HAP-1 (cell line): ENCODE measurements at regions not wholly inside any gene's neighbourhood (a gene's known extent, or its start where the extent isn't known, plus 50 kb on each side); places are given as distances from the start of the nearest gene placed in this dataset.

Experiments
- DNase-seq, 2 experiments: peaks; one replicate each; pipeline ENCODE4 v3.0.0-alpha.2; 2016 to 2020; ENCODE audit warnings: low spot score in 2 of 2
- H3K27me3 ChIP-seq: fragments of 250-450 bp; sonication (Bioruptor Pico); 2 replicates; pipeline ENCODE4 v1.5.1; 2020; ENCODE audit warnings: low read depth, mild to moderate bottlenecking, moderate library complexity
- H3K36me3 ChIP-seq: fragments of 250-450 bp; sonication (Bioruptor Pico); replicated peaks from 2 replicates; pipeline ENCODE4 v1.5.1; 2020; ENCODE audit warnings: mild to moderate bottlenecking
- H3K4me1 ChIP-seq: fragments of 250-450 bp; sonication (Bioruptor Pico); 2 replicates; pipeline ENCODE4 v1.5.1; 2020; ENCODE audit warnings: mild to moderate bottlenecking
- H3K4me3 ChIP-seq: fragments of 250-450 bp; sonication (Bioruptor Pico); 2 replicates; pipeline ENCODE4 v1.5.1; 2020; ENCODE audit warnings: mild to moderate bottlenecking, moderate library complexity
- H3K9me3 ChIP-seq: fragments of 250-450 bp; sonication (Bioruptor Pico); 2 replicates; pipeline ENCODE4 v1.5.1; 2020; ENCODE audit warnings: mild to moderate bottlenecking, moderate library complexity
- in situ Hi-C: fragments of 300-500 bp; cut with MboI; formaldehyde crosslinking; loops from 3 replicates; pipeline ENCODE4 v1.14.3; 2020; ENCODE audit warnings: low sequenced_read_pairs, inconsistent platforms, mixed read lengths

GRCh38 chr13:53198017-53198416 is 169.4 kb downstream of the OLFM4 start:
- H3K4me1 ChIP-seq = no peaks in the 10 kb centered on the region
- no peaks in the 10 kb centered on the region for H3K36me3 ChIP-seq
- no peaks in the 10 kb centered on the region for H3K27me3 ChIP-seq
- DNase-seq = peak in 1 of 2 experiments; percentile 21
- H3K4me3 ChIP-seq = no peak overlapping the region
- no peaks in the 10 kb centered on the region for H3K9me3 ChIP-seq
- in situ Hi-C loops = no loop called here

- in situ Hi-C loops = no loop called here
- Histone ChIP-seq H3K4me3 (no peak overlapping the region), H3K36me3 (no peaks in the 10 kb centered on the region), H3K9me3 (no peaks in the 10 kb centered on the region), H3K27me3 (no peaks in the 10 kb centered on the region), H3K4me1 (no peaks in the 10 kb centered on the region)
- no peak for DNase-seq
Measured at GRCh38 chr13:53198736-53199135, 170.1 kb downstream of the OLFM4 start.

GRCh38 chr13:53200075-53200474 is 171.5 kb downstream of the OLFM4 start:
- Histone ChIP-seq H3K36me3 (no peaks in the 10 kb centered on the region), H3K9me3 (no peaks in the 10 kb centered on the region), H3K4me1 (no peaks in the 10 kb centered on the region), H3K27me3 (no peaks in the 10 kb centered on the region), H3K4me3 (no peak overlapping the region)
- no peak for DNase-seq
- in situ Hi-C loops = no loop called here

DNA sequence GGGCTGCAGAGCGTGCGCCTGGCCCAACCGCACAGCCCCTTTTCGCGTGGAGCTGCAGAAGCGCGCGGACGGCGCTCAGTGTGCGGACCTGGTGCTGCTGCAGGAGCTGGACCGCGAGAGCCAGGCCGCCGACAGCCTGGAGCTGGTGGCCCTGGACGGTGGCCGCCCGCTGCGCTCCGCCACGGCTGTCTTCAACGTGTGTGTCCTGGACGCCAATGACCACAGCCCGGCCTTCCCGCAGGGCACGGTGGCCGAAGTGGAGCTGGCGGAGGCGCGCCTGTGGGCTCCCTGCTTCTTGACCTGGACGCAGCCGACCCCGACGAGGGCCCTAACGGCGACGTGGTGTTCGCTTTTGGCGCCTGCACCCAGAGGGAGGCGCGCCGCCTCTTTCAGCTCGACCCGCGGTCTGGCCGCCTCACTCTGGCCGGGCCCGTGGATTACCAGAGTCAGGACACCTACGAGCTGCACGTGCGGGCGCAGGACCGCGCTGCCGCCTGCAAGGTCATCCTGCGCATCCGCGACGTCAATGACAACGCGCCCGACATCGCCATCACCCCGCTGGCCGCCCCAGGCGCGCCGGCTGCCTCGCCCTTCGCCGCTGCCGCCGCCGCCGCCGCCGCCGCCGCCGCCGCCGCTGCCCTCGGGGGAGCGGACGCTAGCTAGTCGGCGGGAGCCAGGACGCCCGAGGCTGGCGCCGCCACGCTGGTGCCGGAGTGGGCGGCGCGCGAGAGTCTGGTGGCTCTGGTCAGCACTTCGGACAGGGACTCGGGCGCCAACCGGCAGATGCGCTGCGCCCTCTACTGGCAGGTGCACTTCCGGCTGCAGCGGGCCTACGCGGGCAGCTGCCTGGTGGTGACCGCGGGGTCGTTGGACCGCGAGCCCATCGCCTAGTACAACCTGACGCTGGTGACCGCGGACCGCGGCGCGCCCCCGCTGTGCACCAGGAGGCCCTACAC is 172.2 kb downstream of the OLFM4 start:
- DNase-seq = no peak
- in situ Hi-C loops = no loop called here
- no peaks in the 10 kb centered on the region for H3K27me3 ChIP-seq
- H3K4me1 ChIP-seq = no peaks in the 10 kb centered on the region
- no peaks in the 10 kb centered on the region for H3K36me3 ChIP-seq
- H3K4me3 ChIP-seq = no peak overlapping the region
- no peaks in the 10 kb centered on the region for H3K9me3 ChIP-seq

GRCh38 chr13:53201454-53202225 is 173.0 kb downstream of the OLFM4 start:
- Histone ChIP-seq H3K27me3 (no peaks in the 10 kb centered on the region), H3K9me3 (no peaks in the 10 kb centered on the region), H3K36me3 (no peaks in the 10 kb centered on the region), H3K4me1 (no peaks in the 10 kb centered on the region), H3K4me3 (no peak overlapping the region)
- in situ Hi-C loops = no loop called here
- DNase-seq = no peak

DNA sequence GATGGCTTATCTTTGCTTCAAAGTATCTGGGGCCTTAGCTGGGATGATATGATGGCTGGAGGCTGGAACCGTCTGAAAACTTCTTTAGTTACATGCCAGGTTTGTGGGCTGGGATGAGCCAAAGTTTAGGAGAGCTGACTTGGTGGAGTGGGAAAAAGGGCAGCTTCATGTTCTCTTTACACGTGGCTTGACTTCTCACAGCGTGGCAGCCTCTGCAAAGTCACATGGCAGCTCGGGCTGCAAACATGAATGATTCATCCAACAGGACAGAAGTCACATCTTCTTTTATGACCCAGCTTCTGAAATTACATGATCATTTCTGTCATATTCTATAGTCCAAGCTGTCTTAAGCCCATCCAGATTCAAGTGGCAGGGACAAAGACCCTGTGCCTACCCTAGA is 176.0 kb downstream of the OLFM4 start:
- no peak overlapping the region for H3K4me3 ChIP-seq
- in situ Hi-C loops = no loop called here
- no peaks in the 10 kb centered on the region for H3K27me3 ChIP-seq
- no peak for DNase-seq
- no peaks in the 10 kb centered on the region for H3K36me3 ChIP-seq
- no peaks in the 10 kb centered on the region for H3K9me3 ChIP-seq
- H3K4me1 ChIP-seq = no peaks in the 10 kb centered on the region

DNA sequence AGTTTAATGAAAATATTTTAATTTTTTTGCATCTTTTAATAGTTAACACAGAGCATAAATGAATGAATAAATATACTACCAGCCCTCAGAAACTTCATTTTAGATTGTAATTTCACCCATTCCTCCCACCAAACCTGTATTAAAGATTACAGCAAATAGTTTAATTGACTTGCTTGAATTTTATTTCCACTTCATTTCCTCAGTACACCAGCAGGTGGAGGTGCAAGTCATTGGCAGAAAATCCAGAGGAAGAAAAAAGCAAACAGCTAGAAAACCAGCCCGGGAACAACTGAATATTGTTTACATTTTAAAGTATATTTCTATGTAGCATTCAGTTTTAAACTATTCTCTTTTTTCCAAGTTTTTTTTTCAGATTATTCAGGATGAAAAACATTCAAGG is 177.8 kb downstream of the OLFM4 start:
- no peaks in the 10 kb centered on the region for H3K4me1 ChIP-seq
- H3K9me3 ChIP-seq = no peaks in the 10 kb centered on the region
- H3K36me3 ChIP-seq = no peaks in the 10 kb centered on the region
- peak; percentile 31 to 46 for DNase-seq
- in situ Hi-C loops = no loop called here
- no peak overlapping the region for H3K4me3 ChIP-seq
- no peaks in the 10 kb centered on the region for H3K27me3 ChIP-seq

GRCh38 chr13:53207556-53207955 is 178.9 kb downstream of the OLFM4 start:
- Histone ChIP-seq H3K4me1 (no peaks in the 10 kb centered on the region), H3K9me3 (no peaks in the 10 kb centered on the region), H3K27me3 (no peaks in the 10 kb centered on the region), H3K36me3 (no peaks in the 10 kb centered on the region), H3K4me3 (no peak overlapping the region)
- DNase-seq = no peak
- in situ Hi-C loops = no loop called here

- no peak for DNase-seq
- no peaks in the 10 kb centered on the region for H3K36me3 ChIP-seq
- no peaks in the 10 kb centered on the region for H3K4me1 ChIP-seq
- no peaks in the 10 kb centered on the region for H3K9me3 ChIP-seq
- no peaks in the 10 kb centered on the region for H3K27me3 ChIP-seq
- in situ Hi-C loops = no loop called here
- H3K4me3 ChIP-seq = no peak overlapping the region
Measured at GRCh38 chr13:53214433-53214832, 185.8 kb downstream of the OLFM4 start.

DNA sequence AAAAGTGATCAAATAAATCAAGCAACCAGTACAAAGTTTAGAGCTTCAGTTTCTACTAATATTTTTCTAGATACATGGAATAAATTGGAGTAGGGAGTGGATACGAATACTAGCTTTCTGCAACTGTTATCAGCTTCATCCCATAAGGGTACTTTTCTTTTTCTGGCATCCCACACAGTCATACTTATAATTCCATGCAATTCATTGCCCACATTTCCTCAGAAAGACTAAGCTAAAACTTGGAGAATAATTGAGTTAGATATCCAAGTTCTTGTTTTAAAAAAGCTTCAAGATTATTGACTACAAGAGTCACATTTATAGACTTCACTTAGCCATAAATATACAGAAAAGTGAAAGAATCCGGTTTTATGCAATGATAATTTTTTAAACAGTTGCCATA is 186.9 kb downstream of the OLFM4 start:
- in situ Hi-C loops = no loop called here
- no peaks in the 10 kb centered on the region for H3K27me3 ChIP-seq
- H3K36me3 ChIP-seq = no peaks in the 10 kb centered on the region
- no peak for DNase-seq
- no peak overlapping the region for H3K4me3 ChIP-seq
- H3K4me1 ChIP-seq = no peaks in the 10 kb centered on the region
- no peaks in the 10 kb centered on the region for H3K9me3 ChIP-seq

DNA sequence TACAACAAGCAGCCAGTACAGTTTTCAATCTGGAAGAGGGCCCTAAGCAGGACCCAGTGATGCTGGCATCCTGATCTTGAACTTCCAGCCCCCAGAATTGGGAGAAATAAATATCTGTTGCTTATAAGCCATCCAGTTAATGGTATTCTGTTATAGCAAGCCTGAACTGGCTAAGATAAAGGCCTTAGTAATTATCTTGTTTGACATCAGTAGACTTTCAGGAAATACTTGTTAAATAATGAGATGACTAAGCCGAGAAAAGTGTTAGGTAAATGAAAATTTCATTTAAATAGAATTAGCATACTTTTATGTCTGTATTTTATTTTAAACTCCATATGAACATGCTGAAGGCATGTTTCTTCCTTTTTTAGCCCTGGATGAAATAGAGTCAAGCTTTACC is 188.2 kb downstream of the OLFM4 start:
- Histone ChIP-seq H3K27me3 (no peaks in the 10 kb centered on the region), H3K9me3 (no peaks in the 10 kb centered on the region), H3K4me1 (no peaks in the 10 kb centered on the region), H3K36me3 (no peaks in the 10 kb centered on the region), H3K4me3 (no peak overlapping the region)
- in situ Hi-C loops = no loop called here
- DNase-seq = no peak

DNA sequence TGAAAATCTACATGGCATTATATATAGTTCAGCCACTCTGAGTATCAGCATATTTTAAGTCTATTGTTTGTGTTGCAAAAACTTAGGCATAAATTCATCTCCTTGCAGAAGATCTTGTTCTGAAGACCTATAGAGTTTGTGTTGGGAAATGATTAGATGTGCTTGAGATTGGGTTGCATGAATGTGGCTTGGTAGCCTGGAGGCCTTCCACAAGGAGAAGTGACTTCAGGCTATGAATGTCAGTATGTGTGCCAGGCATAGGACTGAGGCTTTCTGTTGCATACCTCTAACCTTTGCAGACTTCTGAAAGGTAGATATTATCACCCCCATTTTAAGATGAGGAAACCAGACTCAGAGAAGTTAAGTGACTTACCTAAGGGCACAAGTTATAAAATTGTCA is 188.6 kb downstream of the OLFM4 start:
- Histone ChIP-seq H3K27me3 (no peaks in the 10 kb centered on the region), H3K36me3 (no peaks in the 10 kb centered on the region), H3K4me3 (no peak overlapping the region), H3K9me3 (no peaks in the 10 kb centered on the region), H3K4me1 (no peaks in the 10 kb centered on the region)
- in situ Hi-C loops = no loop called here
- no peak for DNase-seq

DNA sequence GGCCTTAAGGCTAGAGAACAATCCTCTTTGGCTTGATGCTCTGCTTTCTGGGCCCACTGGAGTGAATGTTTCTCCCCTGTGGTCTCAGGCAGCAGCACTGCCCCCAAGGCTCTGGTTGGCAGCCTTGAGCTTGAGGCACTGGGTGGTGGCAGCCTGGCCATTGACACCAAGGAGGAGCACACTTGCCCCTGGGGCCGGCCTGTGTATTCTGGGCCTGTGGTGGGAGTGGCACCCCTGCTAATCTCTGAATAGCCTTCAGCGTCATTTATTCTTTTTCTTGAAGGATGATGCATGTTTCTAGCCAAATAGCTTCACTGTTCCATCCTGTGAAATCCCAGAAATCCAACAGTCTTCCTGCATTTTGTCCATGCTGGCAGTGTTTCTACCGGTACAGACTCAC is 191.4 kb downstream of the OLFM4 start:
- Histone ChIP-seq H3K4me1 (no peaks in the 10 kb centered on the region), H3K27me3 (no peaks in the 10 kb centered on the region), H3K36me3 (no peaks in the 10 kb centered on the region), H3K9me3 (peaks cover 2% of the 10 kb centered on the region; the same call in 1 of the 2 replicates), H3K4me3 (no peak overlapping the region)
- in situ Hi-C loops = no loop called here
- DNase-seq = no peak

DNA sequence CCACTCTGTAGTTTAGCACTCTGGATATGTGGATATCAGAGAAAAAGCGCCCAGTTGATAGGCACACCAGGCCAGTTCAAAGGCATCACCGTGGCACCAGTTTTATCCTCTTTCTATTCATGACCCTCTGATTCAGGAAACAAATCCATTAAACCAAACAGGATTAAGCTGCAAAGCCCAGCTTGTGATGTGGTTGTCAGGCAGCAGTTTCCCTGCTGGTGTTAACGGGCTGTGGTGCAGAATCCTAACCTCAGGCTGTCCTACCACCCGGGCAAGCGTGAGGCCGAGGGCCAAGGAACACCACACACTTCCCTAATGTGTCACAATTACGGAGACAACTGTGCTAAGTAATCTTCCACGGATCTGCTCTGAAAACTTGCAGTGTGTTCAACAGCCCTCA is 209.1 kb downstream of the OLFM4 start:
- no peak overlapping the region for H3K4me3 ChIP-seq
- in situ Hi-C loops = no loop called here

More for the DNA sequence above, 209.1 kb downstream of the OLFM4 start:
- H3K4me1 ChIP-seq = peaks cover 19% of the 10 kb centered on the region
- H3K9me3 ChIP-seq = no peaks in the 10 kb centered on the region
- DNase-seq = no peak
- no peaks in the 10 kb centered on the region for H3K36me3 ChIP-seq
- H3K27me3 ChIP-seq = peaks cover 2% of the 10 kb centered on the region; the same call in 1 of the 2 replicates
